SU-DHL-6 (cell line): ENCODE measurements at regions not wholly inside any gene's neighbourhood (a gene's known extent, or its start where the extent isn't known, plus 50 kb on each side); places are given as distances from the start of the nearest gene placed in this dataset.

Experiments used
- H2AFZ ChIP-seq: fragments of 200-600 bp; sonication (generic); 2 replicates; pipeline ENCODE4 v1.6.1; 2014; ENCODE audit warnings: low read depth, mild to moderate bottlenecking, moderate library complexity, mixed read lengths, antibody characterized with exemption, low read length; ENCODE audit not compliant: severe bottlenecking
- H3F3A ChIP-seq: fragments of 200-600 bp; shearing (Covaris generic); 2 replicates; pipeline ENCODE4 v1.6.0; 2016; ENCODE audit warnings: antibody characterized with exemption, mild to moderate bottlenecking; ENCODE audit not compliant: insufficient read depth
- H3K27ac ChIP-seq: fragments of 200-600 bp; sonication (generic); 2 replicates; pipeline ENCODE4 v1.5.1; 2016; ENCODE audit warnings: low read depth, mild to moderate bottlenecking, low read length, moderate library complexity, mixed read lengths
- H3K27me3 ChIP-seq: fragments of 200-600 bp; sonication (generic), shearing (Covaris generic); 2 replicates; pipeline ENCODE4 v1.6.0; 2014; ENCODE audit warnings: mild to moderate bottlenecking, low read length
- H3K36me3 ChIP-seq: fragments of 200-600 bp; sonication (generic); 2 replicates; pipeline ENCODE4 v1.6.1; 2014; ENCODE audit warnings: mild to moderate bottlenecking, low read length, mixed read lengths
- H3K4me2 ChIP-seq: fragments of 300-600, 200-600 bp; shearing (Covaris generic), sonication (generic); 2 replicates; pipeline ENCODE4 v1.6.0; 2014; ENCODE audit warnings: low read length, low read depth, mild to moderate bottlenecking; ENCODE audit not compliant: poor library complexity, severe bottlenecking
- H3K4me3 ChIP-seq: fragments of 200-600 bp; sonication (generic); 2 replicates; pipeline ENCODE4 v1.5.1; 2014; ENCODE audit warnings: antibody characterized with exemption, low read length, mild to moderate bottlenecking, mixed read lengths; ENCODE audit not compliant: insufficient read depth, poor library complexity, severe bottlenecking
- H3K79me2 ChIP-seq: fragments of 200-600 bp; sonication (generic); 2 replicates; pipeline ENCODE4 v1.6.1; 2014; ENCODE audit warnings: mild to moderate bottlenecking, low read length, moderate library complexity; ENCODE audit not compliant: insufficient read depth
- H3K9ac ChIP-seq: fragments of 200-600 bp; sonication (generic); 2 replicates; pipeline ENCODE4 v1.7.0; 2014; ENCODE audit warnings: mild to moderate bottlenecking, low read length
- H3K9me2 ChIP-seq: fragments of 200-600 bp; sonication (generic); replicated peaks from 2 replicates; pipeline ENCODE4 v1.6.1; 2014; ENCODE audit warnings: low read length; ENCODE audit not compliant: insufficient read depth
- H3K9me3 ChIP-seq: fragments of 200-600 bp; sonication (generic); 2 replicates; pipeline ENCODE4 v1.6.1; 2014; ENCODE audit warnings: low read length, mixed read lengths; ENCODE audit not compliant: insufficient read depth
- H4K20me1 ChIP-seq: fragments of 200-600 bp; sonication (generic); 2 replicates; pipeline ENCODE4 v1.6.1; 2014; ENCODE audit warnings: low read depth, mild to moderate bottlenecking, antibody characterized with exemption, low read length, moderate library complexity, mixed read lengths
- CTCF ChIP-seq: fragments of 200-600 bp; sonication (generic); IDR thresholded peaks from one replicate; pipeline ENCODE4 v1.5.1; 2017; ENCODE audit warnings: antibody characterized with exemption, mild to moderate bottlenecking, low read length, moderate library complexity; ENCODE audit not compliant: insufficient read depth, poor library complexity, severe bottlenecking
- EZH2phosphoT487 ChIP-seq: fragments of 200-600 bp; sonication (generic), shearing (Covaris generic); conservative IDR thresholded peaks from 2 replicates; pipeline ENCODE4 v1.6.1; 2018; ENCODE audit warnings: mild to moderate bottlenecking, antibody characterized with exemption, low read length, moderate library complexity, mixed read lengths

- H3K9me2 ChIP-seq: no peaks in the 10 kb centered on the region
- H3K4me2 ChIP-seq: no peak overlapping the region
- TF ChIP-seq CTCF (no peak), EZH2phosphoT487 (no peak)
These were observed 157.0 kb upstream of the DEPDC1 start for GRCh38 chr1:68653882-68654281.

DNA sequence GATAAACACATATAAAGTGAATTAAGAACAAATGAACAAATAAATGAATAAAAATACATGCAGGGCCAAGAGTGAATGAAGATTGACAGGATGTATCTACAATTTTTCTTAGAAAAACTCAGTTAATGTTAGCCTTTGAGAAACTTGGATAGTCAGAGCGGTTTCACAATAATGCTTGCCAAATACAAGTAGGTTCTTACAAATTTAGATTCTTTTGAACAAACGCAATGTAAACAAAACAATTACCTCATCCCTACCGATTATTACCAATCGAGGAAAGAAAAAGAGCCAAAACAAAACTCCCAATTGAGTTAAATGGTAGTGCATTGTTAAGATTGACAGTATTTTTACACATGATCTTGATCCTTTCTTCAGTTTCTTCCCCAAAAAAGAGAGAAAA, 176.9 kb upstream of the DEPDC1 start:
- H3K4me3 ChIP-seq: no peak overlapping the region
- H3K27ac ChIP-seq: no peak overlapping the region
- H4K20me1 ChIP-seq: no peaks in the 10 kb centered on the region
- no peaks in the 10 kb centered on the region for H3K36me3 ChIP-seq
- TF ChIP-seq EZH2phosphoT487 (no peak), CTCF (no peak)
- no peaks in the 10 kb centered on the region for H3F3A ChIP-seq
- no peaks in the 10 kb centered on the region for H3K9me2 ChIP-seq
- no peaks in the 10 kb centered on the region for H3K27me3 ChIP-seq
- H3K4me2 ChIP-seq: no peak overlapping the region
- H3K9me3 ChIP-seq: no peaks in the 10 kb centered on the region
- H3K79me2 ChIP-seq: no peaks in the 10 kb centered on the region
- no peak overlapping the region for H3K9ac ChIP-seq
- no peak overlapping the region for H2AFZ ChIP-seq

More at GRCh38 chr1:68653882-68654281, 157.0 kb upstream of the DEPDC1 start:
- no peak overlapping the region for H3K9ac ChIP-seq
- no peaks in the 10 kb centered on the region for H3K27me3 ChIP-seq
- no peaks in the 10 kb centered on the region for H3K79me2 ChIP-seq
- no peaks in the 10 kb centered on the region for H3K9me3 ChIP-seq
- no peaks in the 10 kb centered on the region for H4K20me1 ChIP-seq
- H3K36me3 ChIP-seq: no peaks in the 10 kb centered on the region
- H2AFZ ChIP-seq: no peak overlapping the region
- no peak overlapping the region for H3K27ac ChIP-seq
- H3K4me3 ChIP-seq: no peak overlapping the region
- no peaks in the 10 kb centered on the region for H3F3A ChIP-seq

- H4K20me1 ChIP-seq: no peaks in the 10 kb centered on the region
- no peaks in the 10 kb centered on the region for H3K27me3 ChIP-seq
- H3K4me3 ChIP-seq: no peak overlapping the region
- H3K79me2 ChIP-seq: no peaks in the 10 kb centered on the region
- no peak overlapping the region for H3K9ac ChIP-seq
- no peaks in the 10 kb centered on the region for H3F3A ChIP-seq
- TF ChIP-seq CTCF (no peak), EZH2phosphoT487 (no peak)
- no peaks in the 10 kb centered on the region for H3K36me3 ChIP-seq
- no peaks in the 10 kb centered on the region for H3K9me3 ChIP-seq
- no peak overlapping the region for H3K4me2 ChIP-seq
- no peaks in the 10 kb centered on the region for H3K9me2 ChIP-seq
- no peak overlapping the region for H2AFZ ChIP-seq
- no peak overlapping the region for H3K27ac ChIP-seq
These were observed 178.5 kb upstream of the DEPDC1 start for GRCh38 chr1:68675336-68675735.
